ENCODE measurements at regions not wholly inside any gene's neighbourhood (a gene's known extent, or its start where the extent isn't known, plus 50 kb on each side); places are given as distances from the start of the nearest gene placed in this dataset.

DNA sequence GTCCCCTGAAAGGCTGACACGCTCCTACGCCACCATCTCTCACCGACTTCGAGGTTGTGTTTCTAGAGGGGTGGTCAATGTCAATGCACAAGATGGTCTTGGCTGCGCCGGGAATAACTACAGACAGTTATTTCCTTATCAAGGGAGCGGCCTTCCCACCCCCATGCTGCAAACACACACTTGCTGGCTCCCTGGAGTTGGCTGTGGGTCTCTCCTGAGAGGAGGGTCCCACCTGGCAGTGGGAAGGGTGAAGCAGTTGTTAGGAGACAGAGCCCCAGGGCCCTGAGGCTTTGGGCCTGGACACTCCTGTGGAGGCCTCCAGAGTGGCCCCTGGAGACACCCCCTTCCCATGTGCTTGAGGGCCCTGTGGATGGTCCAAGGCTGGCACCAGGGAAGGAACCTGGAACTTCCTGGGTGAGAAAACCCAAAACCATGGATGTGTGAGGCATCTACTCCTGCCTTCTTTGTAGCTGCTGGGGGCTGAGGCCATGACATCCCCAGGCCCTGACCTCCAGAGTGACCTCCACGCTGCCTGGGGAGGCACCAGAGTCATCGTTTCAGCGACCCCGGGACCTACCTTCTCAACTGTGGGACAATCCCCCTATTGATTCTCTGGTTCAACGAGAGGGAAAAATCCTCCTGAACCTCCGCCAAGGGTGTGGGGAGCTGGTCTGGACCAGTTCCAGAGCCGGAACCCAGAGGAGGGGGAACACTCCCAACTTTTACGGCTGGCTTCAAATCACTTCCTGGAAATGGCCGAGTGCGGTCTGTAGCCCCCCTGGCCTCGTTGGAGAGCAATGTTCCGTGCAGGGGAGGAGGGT is 101.1 kb upstream of the COL5A1 start:
- TF ChIP-seq, protein P1, sequence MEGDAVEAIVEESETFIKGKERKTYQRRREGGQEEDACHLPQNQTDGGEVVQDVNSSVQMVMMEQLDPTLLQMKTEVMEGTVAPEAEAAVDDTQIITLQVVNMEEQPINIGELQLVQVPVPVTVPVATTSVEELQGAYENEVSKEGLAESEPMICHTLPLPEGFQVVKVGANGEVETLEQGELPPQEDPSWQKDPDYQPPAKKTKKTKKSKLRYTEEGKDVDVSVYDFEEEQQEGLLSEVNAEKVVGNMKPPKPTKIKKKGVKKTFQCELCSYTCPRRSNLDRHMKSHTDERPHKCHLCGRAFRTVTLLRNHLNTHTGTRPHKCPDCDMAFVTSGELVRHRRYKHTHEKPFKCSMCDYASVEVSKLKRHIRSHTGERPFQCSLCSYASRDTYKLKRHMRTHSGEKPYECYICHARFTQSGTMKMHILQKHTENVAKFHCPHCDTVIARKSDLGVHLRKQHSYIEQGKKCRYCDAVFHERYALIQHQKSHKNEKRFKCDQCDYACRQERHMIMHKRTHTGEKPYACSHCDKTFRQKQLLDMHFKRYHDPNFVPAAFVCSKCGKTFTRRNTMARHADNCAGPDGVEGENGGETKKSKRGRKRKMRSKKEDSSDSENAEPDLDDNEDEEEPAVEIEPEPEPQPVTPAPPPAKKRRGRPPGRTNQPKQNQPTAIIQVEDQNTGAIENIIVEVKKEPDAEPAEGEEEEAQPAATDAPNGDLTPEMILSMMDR (IDR thresholded peaks at IDR 0.05): no peak
- TF ChIP-seq EZH2phosphoT487 (IDR thresholded peaks at IDR 0.05) (no peak), EZH2 (IDR thresholded peaks at IDR 0.05) (no peak)
